ENCODE measurements at regions not wholly inside any gene's neighbourhood (a gene's known extent, or its start where the extent isn't known, plus 50 kb on each side); places are given as distances from the start of the nearest gene placed in this dataset.

DNA sequence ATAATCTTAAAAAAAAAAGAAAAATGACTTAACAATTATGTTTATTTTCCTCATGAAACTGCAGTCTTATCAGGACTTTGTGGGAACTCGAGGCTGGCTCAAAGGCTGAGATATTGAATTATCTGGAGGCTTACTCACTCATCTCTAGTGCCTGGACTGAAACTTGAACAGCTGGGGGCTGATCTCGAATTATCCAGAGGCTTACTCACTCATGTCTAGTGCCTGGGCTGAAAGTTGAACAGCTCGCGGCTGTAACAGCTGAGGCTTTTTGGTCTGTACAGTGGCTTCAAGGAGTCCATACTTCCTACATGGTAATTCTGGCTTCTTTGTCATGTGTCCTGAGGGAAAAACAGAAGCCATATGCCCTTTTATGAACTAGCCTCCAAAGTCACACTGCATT, 371.9 kb downstream of the CETN3 start:
- Histone ChIP-seq H4K5ac (ENCODE audit: insufficient read length, low read depth, low read length) (no peak overlapping the region), H3K23ac (ENCODE audit: insufficient read length) (no peak overlapping the region), H3K9ac (replicated peaks in 1 of 4; ENCODE audit: extremely low read depth in 1 of 4, low read depth in 3 of 4, low read length in 3 of 4) (no peak overlapping the region), H3K23me2 (ENCODE audit: low read depth, low read length) (no peaks in the 10 kb centered on the region), H2BK12ac (ENCODE audit: low read depth, low read length) (no peak overlapping the region), H3K4me2 (ENCODE audit: insufficient read depth in 1 of 2, low read depth in 2 of 2, low read length in 2 of 2) (no peak overlapping the region), H2BK15ac (ENCODE audit: low read length) (no peak overlapping the region), H2BK20ac (ENCODE audit: low read length) (no peak overlapping the region), H3K79me1 (ENCODE audit: low read depth, low read length) (no peaks in the 10 kb centered on the region), H4K91ac (replicated peaks; ENCODE audit: insufficient read length, low read length) (no peak overlapping the region), H3K14ac (ENCODE audit: insufficient read length) (no peak overlapping the region), H4K20me1 (replicated peaks in 1 of 2; ENCODE audit: control insufficient read depth in 1 of 2, insufficient read depth in 2 of 2, low read length in 2 of 2) (no peaks in the 10 kb centered on the region), H2AFZ (ENCODE audit: low read length) (no peak overlapping the region), H2AK5ac (ENCODE audit: low read depth, low read length) (no peak overlapping the region), H3K27me3 (replicated peaks in 1 of 4; ENCODE audit: control insufficient read depth in 3 of 4, extremely low read depth in 1 of 4, insufficient read depth in 3 of 4, low read length in 3 of 4) (no peaks in the 10 kb centered on the region), H3K4me3 (ENCODE audit: extremely low read depth in 1 of 4, insufficient read depth in 2 of 4, low read depth in 3 of 4, low read length in 4 of 4) (no peak overlapping the region), H3K79me2 (ENCODE audit: control insufficient read depth in 1 of 2, insufficient read depth in 2 of 2, low read length in 2 of 2) (no peaks in the 10 kb centered on the region), H2BK5ac (ENCODE audit: low read depth, low read length) (no peak overlapping the region), H3K9me3 (ENCODE audit: insufficient read depth in 2 of 2, low read depth in 1 of 2, low read length in 1 of 2) (no peaks in the 10 kb centered on the region), H4K8ac (ENCODE audit: extremely low read depth, insufficient read depth, low read length) (no peak overlapping the region), H3K4me1 (replicated peaks in 1 of 4; ENCODE audit: control insufficient read depth in 3 of 4, insufficient read depth in 4 of 4, low read length in 3 of 4) (no peaks in the 10 kb centered on the region), H3K18ac (ENCODE audit: extremely low read depth, low read length) (no peak overlapping the region), H3K36me3 (ENCODE audit: control insufficient read depth in 2 of 4, insufficient read depth in 4 of 4, low read length in 3 of 4) (no peaks in the 10 kb centered on the region), H3K56ac (replicated peaks; ENCODE audit: insufficient read length, low read depth, low read length) (no peak overlapping the region), H2BK120ac (replicated peaks; ENCODE audit: low read depth, low read length) (no peak overlapping the region), H3K4ac (replicated peaks; ENCODE audit: insufficient read length, low read depth, low read length) (no peak overlapping the region), H3K27ac (ENCODE audit: low read depth, low read length) (no peak overlapping the region)
- no peak for TF ChIP-seq RXRA (IDR thresholded peaks at IDR 0.05; ENCODE audit: insufficient read depth, low read depth, low read length)
- no peak for TF ChIP-seq GTF2F1 (IDR thresholded peaks at IDR 0.05; ENCODE audit: borderline replicate concordance, low read depth, low read length)
- no peak for TF ChIP-seq KDM4A (IDR thresholded peaks at IDR 0.05; ENCODE audit: low read depth, low read length, severe bottlenecking)
- TF ChIP-seq CTCF (IDR thresholded peaks at IDR 0.05; ENCODE audit: control extremely low read depth in 1 of 3, insufficient read depth in 1 of 3, low read depth in 1 of 3, low read length in 3 of 3), result no peak
- no peak for TF ChIP-seq CBX8 (IDR thresholded peaks at IDR 0.05; ENCODE audit: borderline replicate concordance, low read depth, low read length)
- no peak for TF ChIP-seq BCL11A (IDR thresholded peaks at IDR 0.05; ENCODE audit: low read depth in 2 of 2, low read length in 2 of 2)
- TF ChIP-seq EGR1 (IDR thresholded peaks at IDR 0.05; ENCODE audit: borderline replicate concordance, low read depth, low read length), result no peak
- no peak for TF ChIP-seq TEAD4 (IDR thresholded peaks at IDR 0.05; ENCODE audit: low read depth, low read length)
- TF ChIP-seq SUZ12 (IDR thresholded peaks at IDR 0.05; ENCODE audit: low read length), result no peak
- TF ChIP-seq RBBP5 (IDR thresholded peaks at IDR 0.05; ENCODE audit: borderline replicate concordance, low read depth, low read length), result no peak
- no peak for TF ChIP-seq EP300 (IDR thresholded peaks at IDR 0.05; ENCODE audit: borderline replicate concordance in 1 of 2, low read depth in 2 of 2, low read length in 2 of 2)
- ChIA-PET CTCF (ENCODE audit: partially characterized antibody) (no interaction called here), POLR2A (ENCODE audit: partially characterized antibody) (interaction anchor here (0.7 kb wide), 1 partner anchor 1195 kb away, joined by 4 read pairs; no protein-coding TSS in a partner anchor)
- DNase-seq (ENCODE audit: low read depth in 1 of 2, low spot score in 2 of 2) (no peak), FAIRE-seq (no peak)
- 90% methylated on average over 4 of the region's 4 CpGs; no CpG with 5 or more reads in 1 of the 2 experiments for WGBS, 2 experiments (ENCODE audit: extremely low coverage in 1 of 2, insufficient coverage in 1 of 2, insufficient read length in 1 of 2, insufficient replicate concordance in 2 of 2, low coverage in 1 of 2, low lambda C conversion rate in 2 of 2, missing lambda C conversion rate in 1 of 2)
